GM18498 (cell line): ENCODE measurements at regions not wholly inside any gene's neighbourhood (a gene's known extent, or its start where the extent isn't known, plus 50 kb on each side); places are given as distances from the start of the nearest gene placed in this dataset.
"Not testable (repeated sequence)": the region's sequence is repeated elsewhere in the genome, so short reads cannot be mapped to it uniquely, and the experiment has no call there.

Experiments used
- ATAC-seq: cut with Tn5 transposase; IDR thresholded peaks from one replicate; pipeline ENCODE4 v1.9.1; 2021; ENCODE audit warnings: mild to moderate bottlenecking, moderate library complexity; ENCODE audit not compliant: unreplicated experiment

GRCh38 chrX:9260603-9261002 lies 204.3 kb upstream of the TBL1X start:
- ATAC-seq: no peak

GRCh38 chrX:9267415-9267814 lies 197.4 kb upstream of the TBL1X start:
- no peak for ATAC-seq

GRCh38 chrX:9269134-9269533 lies 195.7 kb upstream of the TBL1X start:
- ATAC-seq: no peak

- ATAC-seq: no peak
Measured at GRCh38 chrX:9271789-9272525, 192.9 kb upstream of the TBL1X start.

- no peak for ATAC-seq
Measured at GRCh38 chrX:9273744-9274143, 191.1 kb upstream of the TBL1X start.

- peak; percentile 12 for ATAC-seq
Measured at GRCh38 chrX:9278475-9279233, 186.2 kb upstream of the TBL1X start.

- peak; percentile 72 for ATAC-seq
Measured at GRCh38 chrX:9279234-9279544, 185.7 kb upstream of the TBL1X start.

- ATAC-seq: no peak
Measured at GRCh38 chrX:9280831-9281230, 184.0 kb upstream of the TBL1X start.

- ATAC-seq: no peak
Measured at GRCh38 chrX:9282325-9282724, 182.5 kb upstream of the TBL1X start.

GRCh38 chrX:9285342-9285771 lies 179.5 kb upstream of the TBL1X start:
- no peak for ATAC-seq

GRCh38 chrX:9286234-9286633 lies 178.6 kb upstream of the TBL1X start:
- ATAC-seq: no peak

- ATAC-seq: no peak
Measured at GRCh38 chrX:9291629-9292028, 173.2 kb upstream of the TBL1X start.

- ATAC-seq: no peak
Measured at GRCh38 chrX:9293051-9293496, 171.8 kb upstream of the TBL1X start.

- ATAC-seq: no peak
Measured at GRCh38 chrX:9293903-9294302, 171.0 kb upstream of the TBL1X start.

GRCh38 chrX:9295551-9295950 lies 169.3 kb upstream of the TBL1X start:
- ATAC-seq: no peak

- no peak for ATAC-seq
Measured at GRCh38 chrX:9298221-9298620, 166.6 kb upstream of the TBL1X start.

- ATAC-seq: not testable (repeated sequence)
Measured at GRCh38 chrX:9299681-9300080, 165.2 kb upstream of the TBL1X start.

GRCh38 chrX:9301836-9302235 lies 163.0 kb upstream of the TBL1X start:
- no peak for ATAC-seq

- no peak for ATAC-seq
Measured at GRCh38 chrX:9302381-9302780, 162.5 kb upstream of the TBL1X start.

GRCh38 chrX:9308426-9308825 lies 156.4 kb upstream of the TBL1X start:
- ATAC-seq: no peak

GRCh38 chrX:9310616-9311015 lies 154.2 kb upstream of the TBL1X start:
- no peak for ATAC-seq

- ATAC-seq: no peak
Measured at GRCh38 chrX:9311421-9312160, 153.3 kb upstream of the TBL1X start.
